GM12878 (cell line): ENCODE measurements at regions not wholly inside any gene's neighbourhood (a gene's known extent, or its start where the extent isn't known, plus 50 kb on each side); places are given as distances from the start of the nearest gene placed in this dataset.

Experiments
- ATAC-seq: fragments of 200-7000 bp; cut with Tn5 transposase; 3 replicates; pipeline ENCODE4 v1.9.1; 2020; ENCODE audit warnings: mild to moderate bottlenecking, moderate library complexity
- BruUV-seq: library from RNA; stranded (reverse); fragments of 400-500 nt; replicated peaks from 2 replicates; lab custom pipeline; 2021; lab: Mats Ljungman, UMichigan
- CTCF ChIA-PET: fragments of 300-600 bp; sonication (Branson Sonifier 250); formaldehyde crosslinking; extraction: SDS; loops from one replicate; lab custom pipeline; 2021; ENCODE audit warnings: inconsistent platforms; lab: Yijun Ruan, JAX
- POLR2A ChIA-PET: fragments of 350-600 bp; formaldehyde crosslinking; extraction: SDS; loops from one replicate; lab custom pipeline; 2021; ENCODE audit warnings: inconsistent platforms; lab: Charles Lee
- RAD21 ChIA-PET: fragments of 300-600 bp; sonication (Branson Sonifier 250); formaldehyde crosslinking; loops from one replicate; lab custom pipeline; 2023; ENCODE audit warnings: antibody characterized with exemption; ENCODE audit not compliant: unreplicated experiment; lab: Charles Lee
- SMC1A ChIA-PET: fragments of 300-600 bp; sonication (Branson Sonifier 250); formaldehyde crosslinking; loops from one replicate; lab custom pipeline; 2023; ENCODE audit not compliant: unreplicated experiment, uncharacterized antibody; lab: Charles Lee
- DNase-seq: peaks from one replicate; pipeline ENCODE4 v3.0.0-alpha.2; 2011; ENCODE audit warnings: low read depth, low spot score
- FAIRE-seq: peaks from 3 replicates; lab custom pipeline; 2011; peaks lifted over from hg19 to GRCh38; lab: Jason Lieb, UNC
- H2AFZ ChIP-seq: 2 replicates; pipeline ENCODE4 v1.6.0; 2011; ENCODE audit warnings: low read depth, low read length, control low read depth; ENCODE audit not compliant: control insufficient read depth
- H3K27ac ChIP-seq: 2 replicates; pipeline ENCODE4 v1.5.1; 2011; ENCODE audit warnings: control low read depth; ENCODE audit not compliant: control insufficient read depth, insufficient read depth
- H3K27me3 ChIP-seq, 2 experiments: replicated peaks in 1 of 2; 2 replicates each; pipeline versions ENCODE4 v1.6.0 to v1.6.1; 2011; ENCODE audit warnings: low read length in 1 of 2; ENCODE audit not compliant: control insufficient read depth in 2 of 2, insufficient read depth in 2 of 2
- H3K36me3 ChIP-seq, 2 experiments: 2 replicates each; pipeline ENCODE4 v1.5.1; 2011; ENCODE audit warnings: low read length in 1 of 2; ENCODE audit not compliant: control insufficient read depth in 2 of 2, insufficient read depth in 2 of 2
- H3K4me1 ChIP-seq: 2 replicates; pipeline ENCODE4 v1.6.1; 2011; ENCODE audit warnings: mild to moderate bottlenecking, low read length, moderate library complexity, mixed read lengths; ENCODE audit not compliant: control insufficient read depth, insufficient read depth
- H3K4me2 ChIP-seq: 2 replicates; pipeline ENCODE4 v1.6.0; 2011; ENCODE audit warnings: control low read depth; ENCODE audit not compliant: control insufficient read depth, insufficient read depth
- H3K4me3 ChIP-seq: fragments of 200-600 bp; sonication (generic); 2 replicates; pipeline ENCODE4 v1.5.1; 2016
- H3K79me2 ChIP-seq: 2 replicates; pipeline ENCODE4 v1.6.0; 2011; ENCODE audit warnings: low read length; ENCODE audit not compliant: control insufficient read depth, insufficient read depth
- H3K9ac ChIP-seq: 2 replicates; pipeline ENCODE4 v1.8.0; 2011; ENCODE audit warnings: low read length, control low read depth, mixed read lengths; ENCODE audit not compliant: control insufficient read depth, insufficient read depth
- H3K9me3 ChIP-seq: replicated peaks from 3 replicates; pipeline ENCODE4 v1.5.1; 2011; ENCODE audit warnings: mild to moderate bottlenecking, low read length; ENCODE audit not compliant: control insufficient read depth, insufficient read depth
- H4K20me1 ChIP-seq: 2 replicates; pipeline ENCODE4 v1.6.0; 2011; ENCODE audit not compliant: control insufficient read depth, insufficient read depth
- ASH2L ChIP-seq: fragments of 300-600, 200-600 bp; sonication (generic); IDR thresholded peaks from 2 replicates; pipeline ENCODE4 v1.6.1; 2017; ENCODE audit warnings: low read depth, mild to moderate bottlenecking, borderline replicate concordance
- FOS ChIP-seq: IDR thresholded peaks from 3 replicates; pipeline ENCODE4 v1.6.1; 2011; ENCODE audit warnings: borderline replicate concordance; ENCODE audit not compliant: insufficient read length; ENCODE audit errors: extremely low read depth
- JUNB ChIP-seq: IDR thresholded peaks from 2 replicates; pipeline ENCODE4 v1.6.1; 2016; ENCODE audit warnings: antibody characterized with exemption, mild to moderate bottlenecking
- NFIC ChIP-seq: IDR thresholded peaks from 2 replicates; pipeline ENCODE4 v1.6.1; 2012; ENCODE audit warnings: low read depth, mild to moderate bottlenecking, inconsistent platforms, low read length, moderate library complexity
- NR2F1 ChIP-seq: fragments of 450-650 bp; conservative IDR thresholded peaks from 2 replicates; pipeline ENCODE4 v1.6.1; 2017; ENCODE audit warnings: mild to moderate bottlenecking
- NRF1 ChIP-seq: conservative IDR thresholded peaks from 2 replicates; pipeline ENCODE4 v1.6.1; 2011; ENCODE audit warnings: mild to moderate bottlenecking, low read depth, low read length, improper control_type of control experiment
- POLR2AphosphoS5 ChIP-seq: IDR thresholded peaks from 2 replicates; pipeline ENCODE4 v1.6.1; 2011; ENCODE audit warnings: mild to moderate bottlenecking, low read length, inconsistent platforms
- RAD51 ChIP-seq: fragments of 450-650 bp; IDR thresholded peaks from 2 replicates; pipeline ENCODE4 v1.6.1; 2016; ENCODE audit warnings: moderate library complexity, mild to moderate bottlenecking, inconsistent platforms
- TARDBP ChIP-seq: IDR thresholded peaks from 2 replicates; pipeline ENCODE4 v1.6.1; 2016; ENCODE audit warnings: borderline replicate concordance
- WGBS: methylation state at CpG from one replicate; pipeline ENCODE4 v1.1.6; 2016; ENCODE audit warnings: low lambda C conversion rate; ENCODE audit not compliant: insufficient replicate concordance, insufficient coverage; ENCODE audit errors: missing lambda C conversion rate; 5-methylcytosine and 5-hydroxymethylcytosine counted together
- in situ Hi-C: fragments of 300-500 bp; cut with MboI; formaldehyde crosslinking; loops from 9 replicates; pipeline ENCODE4 v1.14.3; 2018; ENCODE audit warnings: mixed read lengths
- intact Hi-C: fragments of 100-400 bp; cut with micrococcal nuclease; formaldehyde crosslinking; loops from one replicate; pipeline ENCODE4 v1.14.2; 2022; ENCODE audit not compliant: unreplicated experiment
- TF ChIP-seq, protein P1 (sequence below): fragments of 450-650 bp; IDR thresholded peaks from 2 replicates; pipeline ENCODE4 v1.6.1; 2017; ENCODE audit warnings: mild to moderate bottlenecking, moderate library complexity
- TF ChIP-seq, protein P2 (sequence below): fragments of 450-650 bp; conservative IDR thresholded peaks from 2 replicates; pipeline ENCODE4 v1.6.1; 2017; ENCODE audit warnings: mild to moderate bottlenecking, moderate library complexity
- TF ChIP-seq, protein P3 (sequence below): fragments of 450-650 bp; IDR thresholded peaks from 2 replicates; pipeline ENCODE4 v1.6.1; 2016; ENCODE audit warnings: mild to moderate bottlenecking

DNA sequence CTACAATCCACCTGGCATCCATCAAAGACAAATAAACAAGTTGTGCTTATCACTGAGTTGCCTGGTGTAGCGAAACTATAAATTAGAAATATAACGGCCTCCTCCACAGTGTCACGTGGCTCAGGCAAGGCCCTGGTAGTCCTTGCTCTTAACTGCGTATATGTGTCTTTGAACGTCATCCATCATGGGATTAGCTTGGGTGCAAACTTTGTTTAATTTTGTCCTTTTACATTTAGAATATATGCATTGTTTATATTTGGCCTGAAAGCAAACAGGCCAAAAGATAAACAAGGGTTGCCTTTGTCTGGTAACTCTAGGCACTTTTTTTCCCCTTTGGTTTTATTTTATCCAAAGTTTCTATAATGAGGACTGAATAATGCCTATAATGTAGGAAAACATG, 184.9 kb downstream of the KIT start (continued):
- TF ChIP-seq, protein P1, sequence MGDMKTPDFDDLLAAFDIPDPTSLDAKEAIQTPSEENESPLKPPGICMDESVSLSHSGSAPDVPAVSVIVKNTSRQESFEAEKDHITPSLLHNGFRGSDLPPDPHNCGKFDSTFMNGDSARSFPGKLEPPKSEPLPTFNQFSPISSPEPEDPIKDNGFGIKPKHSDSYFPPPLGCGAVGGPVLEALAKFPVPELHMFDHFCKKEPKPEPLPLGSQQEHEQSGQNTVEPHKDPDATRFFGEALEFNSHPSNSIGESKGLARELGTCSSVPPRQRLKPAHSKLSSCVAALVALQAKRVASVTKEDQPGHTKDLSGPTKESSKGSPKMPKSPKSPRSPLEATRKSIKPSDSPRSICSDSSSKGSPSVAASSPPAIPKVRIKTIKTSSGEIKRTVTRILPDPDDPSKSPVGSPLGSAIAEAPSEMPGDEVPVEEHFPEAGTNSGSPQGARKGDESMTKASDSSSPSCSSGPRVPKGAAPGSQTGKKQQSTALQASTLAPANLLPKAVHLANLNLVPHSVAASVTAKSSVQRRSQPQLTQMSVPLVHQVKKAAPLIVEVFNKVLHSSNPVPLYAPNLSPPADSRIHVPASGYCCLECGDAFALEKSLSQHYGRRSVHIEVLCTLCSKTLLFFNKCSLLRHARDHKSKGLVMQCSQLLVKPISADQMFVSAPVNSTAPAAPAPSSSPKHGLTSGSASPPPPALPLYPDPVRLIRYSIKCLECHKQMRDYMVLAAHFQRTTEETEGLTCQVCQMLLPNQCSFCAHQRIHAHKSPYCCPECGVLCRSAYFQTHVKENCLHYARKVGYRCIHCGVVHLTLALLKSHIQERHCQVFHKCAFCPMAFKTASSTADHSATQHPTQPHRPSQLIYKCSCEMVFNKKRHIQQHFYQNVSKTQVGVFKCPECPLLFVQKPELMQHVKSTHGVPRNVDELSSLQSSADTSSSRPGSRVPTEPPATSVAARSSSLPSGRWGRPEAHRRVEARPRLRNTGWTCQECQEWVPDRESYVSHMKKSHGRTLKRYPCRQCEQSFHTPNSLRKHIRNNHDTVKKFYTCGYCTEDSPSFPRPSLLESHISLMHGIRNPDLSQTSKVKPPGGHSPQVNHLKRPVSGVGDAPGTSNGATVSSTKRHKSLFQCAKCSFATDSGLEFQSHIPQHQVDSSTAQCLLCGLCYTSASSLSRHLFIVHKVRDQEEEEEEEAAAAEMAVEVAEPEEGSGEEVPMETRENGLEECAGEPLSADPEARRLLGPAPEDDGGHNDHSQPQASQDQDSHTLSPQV, result no peak
- TF ChIP-seq, protein P2, sequence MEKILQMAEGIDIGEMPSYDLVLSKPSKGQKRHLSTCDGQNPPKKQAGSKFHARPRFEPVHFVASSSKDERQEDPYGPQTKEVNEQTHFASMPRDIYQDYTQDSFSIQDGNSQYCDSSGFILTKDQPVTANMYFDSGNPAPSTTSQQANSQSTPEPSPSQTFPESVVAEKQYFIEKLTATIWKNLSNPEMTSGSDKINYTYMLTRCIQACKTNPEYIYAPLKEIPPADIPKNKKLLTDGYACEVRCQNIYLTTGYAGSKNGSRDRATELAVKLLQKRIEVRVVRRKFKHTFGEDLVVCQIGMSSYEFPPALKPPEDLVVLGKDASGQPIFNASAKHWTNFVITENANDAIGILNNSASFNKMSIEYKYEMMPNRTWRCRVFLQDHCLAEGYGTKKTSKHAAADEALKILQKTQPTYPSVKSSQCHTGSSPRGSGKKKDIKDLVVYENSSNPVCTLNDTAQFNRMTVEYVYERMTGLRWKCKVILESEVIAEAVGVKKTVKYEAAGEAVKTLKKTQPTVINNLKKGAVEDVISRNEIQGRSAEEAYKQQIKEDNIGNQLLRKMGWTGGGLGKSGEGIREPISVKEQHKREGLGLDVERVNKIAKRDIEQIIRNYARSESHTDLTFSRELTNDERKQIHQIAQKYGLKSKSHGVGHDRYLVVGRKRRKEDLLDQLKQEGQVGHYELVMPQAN, result no peak
- TF ChIP-seq JUNB (no peak), NRF1 (no peak), POLR2AphosphoS5 (no peak)

DNA sequence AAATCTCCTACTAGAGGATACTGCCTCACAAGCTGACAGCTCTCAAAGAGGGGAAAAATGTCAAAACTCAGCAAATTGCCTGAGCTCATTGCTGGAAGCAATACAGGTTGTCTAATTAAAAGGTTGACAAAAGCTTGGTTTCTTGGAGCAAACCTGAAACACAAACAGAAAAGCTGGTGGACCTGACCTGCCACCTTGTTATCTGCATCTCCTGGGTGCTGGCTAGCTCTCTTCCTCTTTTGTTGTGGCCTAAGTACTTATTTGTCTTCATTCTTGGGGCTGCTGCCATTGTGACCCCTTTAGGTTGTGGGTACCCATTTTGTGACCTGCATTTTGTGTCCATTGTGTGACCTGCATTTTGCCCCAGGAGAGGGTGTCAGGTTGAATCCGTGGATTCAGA, 184.5 kb downstream of the KIT start:
- no peak for FAIRE-seq
- ChIA-PET POLR2A (no interaction called here), CTCF (no interaction called here), SMC1A (no interaction called here), RAD21 (no interaction called here)
- H3K27ac ChIP-seq, result no peak overlapping the region
- no peaks in the 10 kb centered on the region for H4K20me1 ChIP-seq
- H3K36me3 ChIP-seq, result no peaks in the 10 kb centered on the region
- DNase-seq, result no peak
- WGBS, result 48% methylated on average over 1 of the region's 1 CpG
- no peak overlapping the region for H2AFZ ChIP-seq
- BruUV-seq, result no TSS peak
- H3K9me3 ChIP-seq, result no peaks in the 10 kb centered on the region
- ATAC-seq, result no peak
- no peaks in the 10 kb centered on the region for H3K79me2 ChIP-seq
- in situ Hi-C loops (no loop called here), intact Hi-C loops (loop anchor here (5.0 kb wide), 1 partner anchor 520 kb away; no protein-coding TSS in a partner anchor)
- H3K27me3 ChIP-seq, result no peaks in the 10 kb centered on the region
- no peak for TF ChIP-seq NR2F1
- no peak for TF ChIP-seq FOS
- TF ChIP-seq RAD51, result no peak
- no peak for TF ChIP-seq ASH2L
- TF ChIP-seq, protein P3, sequence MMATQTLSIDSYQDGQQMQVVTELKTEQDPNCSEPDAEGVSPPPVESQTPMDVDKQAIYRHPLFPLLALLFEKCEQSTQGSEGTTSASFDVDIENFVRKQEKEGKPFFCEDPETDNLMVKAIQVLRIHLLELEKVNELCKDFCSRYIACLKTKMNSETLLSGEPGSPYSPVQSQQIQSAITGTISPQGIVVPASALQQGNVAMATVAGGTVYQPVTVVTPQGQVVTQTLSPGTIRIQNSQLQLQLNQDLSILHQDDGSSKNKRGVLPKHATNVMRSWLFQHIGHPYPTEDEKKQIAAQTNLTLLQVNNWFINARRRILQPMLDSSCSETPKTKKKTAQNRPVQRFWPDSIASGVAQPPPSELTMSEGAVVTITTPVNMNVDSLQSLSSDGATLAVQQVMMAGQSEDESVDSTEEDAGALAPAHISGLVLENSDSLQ, result no peak
- no peak for TF ChIP-seq TARDBP
- no peak for TF ChIP-seq NFIC
- no peaks in the 10 kb centered on the region for H3K4me1 ChIP-seq
- no peak overlapping the region for H3K4me3 ChIP-seq
- H3K4me2 ChIP-seq, result no peak overlapping the region
- no peak overlapping the region for H3K9ac ChIP-seq
